ENCODE measurements at regions not wholly inside any gene's neighbourhood (a gene's known extent, or its start where the extent isn't known, plus 50 kb on each side); places are given as distances from the start of the nearest gene placed in this dataset.

GRCh38 chr9:73348471-73348870 lies 196.8 kb downstream of the ANXA1 start:
- POLR2A ChIA-PET (ENCODE audit: unreplicated experiment): no interaction called here
- in situ Hi-C loops (cut with MboI; ENCODE audit: low sequenced_read_pairs) (no loop called here), intact Hi-C loops (cut with micrococcal nuclease) (no loop called here), dilution Hi-C loops (cut with HindIII; ENCODE audit: low sequenced_read_pairs, unreplicated experiment) (no loop called here)
- Histone ChIP-seq H2BK120ac (ENCODE audit: low read depth, low read length) (no peak overlapping the region), H3K36me3 (ENCODE audit: control insufficient read depth, insufficient read depth, low read length) (no peaks in the 10 kb centered on the region), H4K91ac (ENCODE audit: insufficient read depth, low read depth, low read length) (no peak overlapping the region), H3K56ac (ENCODE audit: extremely low read depth, insufficient read depth, low read length) (no peak overlapping the region), H3K9ac (ENCODE audit: low read depth, low read length) (no peak overlapping the region), H2AK5ac (ENCODE audit: low read depth, low read length) (no peak overlapping the region), H3K18ac (ENCODE audit: low read depth, low read length) (no peak overlapping the region), H3K4ac (ENCODE audit: low read depth, low read length) (no peak overlapping the region), H2AFZ (replicated peaks; ENCODE audit: low read length, poor library complexity) (no peak overlapping the region), H4K5ac (ENCODE audit: low read depth, low read length) (no peak overlapping the region), H3K4me3 (ENCODE audit: insufficient read depth, low read depth, low read length) (no peak overlapping the region), H2BK15ac (ENCODE audit: low read depth, low read length) (no peak overlapping the region), H3K4me2 (ENCODE audit: low read depth, low read length) (no peak overlapping the region), H3K27me3 (ENCODE audit: control insufficient read depth, insufficient read depth, low read length) (no peaks in the 10 kb centered on the region), H3K79me1 (ENCODE audit: low read depth in 1 of 2, low read length in 2 of 2) (no peaks in the 10 kb centered on the region), H4K8ac (ENCODE audit: low read depth in 2 of 2, low read length in 2 of 2) (no peak overlapping the region), H3K4me1 (ENCODE audit: control insufficient read depth, insufficient read depth, low read length) (no peaks in the 10 kb centered on the region), H2AK9ac (replicated peaks; ENCODE audit: low read depth, low read length, poor library complexity) (no peak overlapping the region), H3K27ac (ENCODE audit: insufficient read depth, low read length) (no peak overlapping the region), H2BK5ac (ENCODE audit: low read depth, low read length, poor library complexity, severe bottlenecking) (no peak overlapping the region), H2BK20ac (ENCODE audit: low read depth, low read length) (no peak overlapping the region), H3K14ac (replicated peaks; ENCODE audit: low read depth, low read length) (no peak overlapping the region), H3K23ac (ENCODE audit: low read depth, low read length) (no peak overlapping the region), H4K20me1 (ENCODE audit: insufficient read depth, low read length) (no peaks in the 10 kb centered on the region), H3K9me3 (ENCODE audit: control insufficient read depth, insufficient read depth, low read length) (no peaks in the 10 kb centered on the region), H3K9me1 (ENCODE audit: insufficient read depth, low read length) (no peaks in the 10 kb centered on the region)
- ATAC-seq (ENCODE audit: low read depth): no peak
- TF ChIP-seq RCOR1 (IDR thresholded peaks at IDR 0.05; ENCODE audit: insufficient replicate concordance, low read length): no peak
- no peak for TF ChIP-seq ELK1 (IDR thresholded peaks at IDR 0.05; ENCODE audit: borderline replicate concordance, low read depth, low read length)
- TF ChIP-seq MAFK (IDR thresholded peaks at IDR 0.05; ENCODE audit: low read depth, low read length): no peak
- TF ChIP-seq POLR2A (IDR thresholded peaks at IDR 0.05; ENCODE audit: low read depth, low read length): no peak
- CTCF ChIA-PET: no interaction called here
- BruUV-seq (replicated peaks): no TSS peak
- no peak for DNase-seq

Data from IMR-90 (cell line).